K562 (cell line): ENCODE measurements at regions not wholly inside any gene's neighbourhood (a gene's known extent, or its start where the extent isn't known, plus 50 kb on each side); places are given as distances from the start of the nearest gene placed in this dataset.

Experiments
- ATAC-seq: fragments of 200-7000 bp; cut with Tn5 transposase; 3 replicates; pipeline ENCODE4 v1.9.1; 2020; ENCODE audit warnings: moderate library complexity
- BruUV-seq: library from RNA; stranded (reverse); fragments of 400-500 nt; replicated peaks from 2 replicates; lab custom pipeline; 2021; lab: Mats Ljungman, UMichigan
- CTCF ChIA-PET: fragments of 300-600 bp; formaldehyde crosslinking; extraction: SDS; loops from one replicate; lab custom pipeline; 2021; ENCODE audit warnings: low intra/inter-chr PET ratio; lab: Yijun Ruan, JAX
- POLR2A ChIA-PET: fragments of 300-600, 350-650 bp; sonication (Branson Sonifier 250); formaldehyde crosslinking; extraction: SDS; loops from one replicate; lab custom pipeline; 2021; ENCODE audit warnings: antibody characterized with exemption, inconsistent platforms; lab: Yijun Ruan, JAX
- DNase-seq, 4 experiments: peaks; one replicate each; pipeline versions ENCODE4 v3.0.0 to v3.0.0-alpha.2; 2011 to 2018; ENCODE audit warnings: low spot score in 3 of 4, mixed read lengths in 3 of 4; ENCODE audit errors: extremely low read depth in 1 of 4
- FAIRE-seq: peaks from 2 replicates; lab custom pipeline; 2011; peaks lifted over from hg19 to GRCh38; lab: Jason Lieb, UNC
- H2AFZ ChIP-seq: 2 replicates; pipeline ENCODE4 v1.6.0; 2011; ENCODE audit warnings: low read depth, low read length, control low read depth, inconsistent platforms
- H3K27ac ChIP-seq: fragments of 200-600 bp; 3 replicates; pipeline ENCODE4 v1.8.0; 2011; ENCODE audit warnings: low read depth, mild to moderate bottlenecking, control low read depth, inconsistent platforms, low read length, moderate library complexity, mixed read lengths; ENCODE audit errors: extremely low read depth
- H3K27me3 ChIP-seq, 2 experiments: fragments of 300-600 bp in 1 of 2; 2 replicates in 1 of 2; 3 replicates in 1 of 2; pipeline versions ENCODE4 v1.6.0 to v1.8.0; 2011; ENCODE audit warnings: inconsistent platforms in 2 of 2, low read length in 2 of 2, mild to moderate bottlenecking in 1 of 2, mixed read lengths in 1 of 2, moderate library complexity in 1 of 2; ENCODE audit not compliant: control insufficient read depth in 2 of 2, insufficient read depth in 2 of 2
- H3K36me3 ChIP-seq: fragments of 300-600 bp; 3 replicates; pipeline ENCODE4 v1.8.0; 2011; ENCODE audit warnings: mild to moderate bottlenecking, low read length, inconsistent platforms; ENCODE audit not compliant: control insufficient read depth, insufficient read depth
- H3K4me1 ChIP-seq, 2 experiments: fragments of 200-600 bp in 1 of 2; replicated peaks in 1 of 2; 2 replicates in 1 of 2; 3 replicates in 1 of 2; pipeline versions ENCODE4 v1.5.1 to v1.8.0; 2011; ENCODE audit warnings: inconsistent platforms in 2 of 2, low read length in 2 of 2, mild to moderate bottlenecking in 1 of 2, mixed read lengths in 1 of 2, moderate library complexity in 1 of 2; ENCODE audit not compliant: control insufficient read depth in 2 of 2, insufficient read depth in 2 of 2
- H3K4me2 ChIP-seq: 2 replicates; pipeline ENCODE4 v1.6.1; 2011; ENCODE audit warnings: low read length, control low read depth, inconsistent platforms, mixed read lengths; ENCODE audit not compliant: insufficient read depth
- H3K4me3 ChIP-seq: fragments of 200-600 bp; sonication (generic), shearing (Covaris generic); 2 replicates; pipeline ENCODE4 v1.5.1; 2016; ENCODE audit warnings: control low read depth, inconsistent platforms
- H3K79me2 ChIP-seq: fragments of 200-600 bp; 3 replicates; pipeline ENCODE4 v1.8.0; 2011; ENCODE audit warnings: low read length, inconsistent platforms; ENCODE audit not compliant: control insufficient read depth, insufficient read depth
- H3K9ac ChIP-seq, 2 experiments: 2 replicates each; pipeline versions ENCODE4 v1.6.0 to v1.6.1; 2011; ENCODE audit warnings: low read depth in 2 of 2, low read length in 2 of 2, control low read depth in 1 of 2, inconsistent platforms in 1 of 2, mild to moderate bottlenecking in 1 of 2, mixed read lengths in 1 of 2; ENCODE audit not compliant: insufficient read depth in 1 of 2
- H3K9me1 ChIP-seq: one replicate; pipeline ENCODE4 v1.6.0; 2011; ENCODE audit warnings: inconsistent platforms, mild to moderate bottlenecking, low read length, moderate library complexity; ENCODE audit not compliant: control insufficient read depth, insufficient read depth
- H3K9me3 ChIP-seq: replicated peaks from 2 replicates; pipeline ENCODE4 v1.5.1; 2011; ENCODE audit warnings: low read depth, low read length, inconsistent platforms; ENCODE audit not compliant: control insufficient read depth, insufficient read depth
- H4K20me1 ChIP-seq: replicated peaks from 2 replicates; pipeline ENCODE4 v1.6.1; 2011; ENCODE audit warnings: low read length, inconsistent platforms, mixed read lengths; ENCODE audit not compliant: control insufficient read depth, insufficient read depth
- C11orf30 ChIP-seq: fragments of 450-650 bp; IDR thresholded peaks from 2 replicates; pipeline ENCODE4 v1.6.1; 2016; ENCODE audit warnings: low read depth, mild to moderate bottlenecking
- CBFB ChIP-seq: sonication (generic); formaldehyde crosslinking; IDR thresholded peaks from 2 replicates; pipeline ENCODE4 v1.4.0; 2020; ENCODE audit warnings: mild to moderate bottlenecking, missing genetic modification reagents
- HNRNPLL ChIP-seq: fragments of 200-400 bp; formaldehyde crosslinking; IDR thresholded peaks from 2 replicates; pipeline ENCODE4 v1.6.1; 2017; ENCODE audit warnings: low read length, low read depth, mild to moderate bottlenecking; ENCODE audit not compliant: poor library complexity, severe bottlenecking
- KAT2B ChIP-seq: IDR thresholded peaks from one replicate; pipeline ENCODE4 v1.6.1; 2012; ENCODE audit warnings: low read depth, mild to moderate bottlenecking, control low read depth, inconsistent platforms, low read length, moderate library complexity
- MAFF ChIP-seq: IDR thresholded peaks from 2 replicates; pipeline ENCODE4 v1.6.1; 2012; ENCODE audit warnings: low read length, improper control_type of control experiment
- MAFG ChIP-seq: fragments of 450-650 bp; conservative IDR thresholded peaks from 2 replicates; pipeline ENCODE4 v1.6.1; 2016; ENCODE audit warnings: missing genetic modification characterization, missing compliant biosample characterization
- MAFK ChIP-seq: IDR thresholded peaks from 2 replicates; pipeline ENCODE4 v1.6.1; 2011; ENCODE audit warnings: low read length, improper control_type of control experiment
- ZEB2 ChIP-seq: fragments of 450-650 bp; IDR thresholded peaks from 2 replicates; pipeline ENCODE4 v1.6.1; 2016
- ZNF316 ChIP-seq: fragments of 450-650 bp; IDR thresholded peaks from 2 replicates; pipeline ENCODE4 v1.6.1; 2016
- WGBS: fragments of 100-300 bp; shearing (Covaris generic); methylation state at CpG from one replicate; pipeline ENCODE4 v1.1.6; 2016; ENCODE audit warnings: low coverage, mixed read lengths; ENCODE audit not compliant: insufficient coverage; ENCODE audit errors: missing lambda C conversion rate; 5-methylcytosine and 5-hydroxymethylcytosine counted together
- in situ Hi-C: fragments of 300-500 bp; cut with MboI; formaldehyde crosslinking; loops from 4 replicates; pipeline ENCODE4 v1.15.0; 2018; ENCODE audit warnings: inconsistent platforms, mixed read lengths
- intact Hi-C: fragments of 100-400 bp; cut with micrococcal nuclease; formaldehyde crosslinking; loops from 2 replicates; pipeline ENCODE4 v1.14.2; 2022

- H3K27ac ChIP-seq, result no peak overlapping the region
- no peak overlapping the region for H3K9ac ChIP-seq
- intact Hi-C loops, result loop anchor here (10.0 kb wide), 1 partner anchor 144 kb away; no protein-coding TSS in a partner anchor
- ChIA-PET POLR2A (interaction anchor here (0.8 to 1.4 kb wide), 3 partner anchors 9 to 182 kb away, joined by 3 to 4 read pairs (median 4); no protein-coding TSS in a partner anchor), CTCF (no interaction called here)
- ATAC-seq (no peak), DNase-seq (no peak), FAIRE-seq (no peak)
- TF ChIP-seq KAT2B (no peak), MAFK (peak; percentile 80), CBFB (CRISPR knock-in tag) (no peak), ZNF316 (peak; percentile 73), ZEB2 (no peak), MAFG (peak; percentile 39; the same call in 1 of the 2 replicates), HNRNPLL (no peak), C11orf30 (peak; percentile 54; the same call in 1 of the 2 replicates), MAFF (peak; percentile 78)
- in situ Hi-C loops, result no loop called here
- no peaks in the 10 kb centered on the region for H3K9me3 ChIP-seq
- H3K36me3 ChIP-seq, result no peaks in the 10 kb centered on the region
- no TSS peak for BruUV-seq
- H3K4me2 ChIP-seq, result no peak overlapping the region
- 53% methylated on average over 4 of the region's 4 CpGs for WGBS
- no peaks in the 10 kb centered on the region for H3K79me2 ChIP-seq
- H2AFZ ChIP-seq, result no peak overlapping the region
- no peaks in the 10 kb centered on the region for H3K9me1 ChIP-seq
- H3K4me3 ChIP-seq, result no peak overlapping the region
- no peaks in the 10 kb centered on the region for H4K20me1 ChIP-seq
- no peaks in the 10 kb centered on the region for H3K27me3 ChIP-seq
- H3K4me1 ChIP-seq, result no peaks in the 10 kb centered on the region; a peak in 1 of 5 replicates
Measured at GRCh38 chr6:147808640-147809039, 300.1 kb downstream of the SAMD5 start.
